Naive thymus-derived CD8-positive, alpha-beta T cell (primary cell): ENCODE measurements at regions not wholly inside any gene's neighbourhood (a gene's known extent, or its start where the extent isn't known, plus 50 kb on each side); places are given as distances from the start of the nearest gene placed in this dataset.

ENCODE experiments used
- ATAC-seq, 2 donors: fragments of 150-1000 bp; cut with Tn5 transposase in 1 of 2; sonication (Bioruptor Pico), chemical (Tn5 transposase) in 1 of 2; 1 replicate in 1 of 2; 2 replicates in 1 of 2; pipeline ENCODE4 v1.10.0; 2021; ENCODE audit warnings: mild to moderate bottlenecking in 2 of 2, moderate library complexity in 2 of 2
- POLR2A ChIA-PET: fragments of 350-600 bp; sonication (Branson Sonifier 250); formaldehyde crosslinking; loops from one replicate; lab custom pipeline; 2021; ENCODE audit warnings: antibody characterized with exemption; lab: Charles Lee
- DNase-seq, 10 donors: peaks; one replicate each; pipeline versions ENCODE4 v3.0.0 to v3.0.0-alpha.2; 2020 to 2022
- H3K27ac Mint-ChIP-seq, 10 donors: one replicate each; pipeline ENCODE4 v1.8.0; 2020 to 2022; ENCODE audit warnings: mild to moderate bottlenecking in 10 of 10, mixed read lengths in 10 of 10, moderate library complexity in 4 of 10, inconsistent platforms in 1 of 10
- H3K27me3 Mint-ChIP-seq, 5 donors: one replicate each; pipeline ENCODE4 v1.8.0; 2021 to 2022; ENCODE audit warnings: mixed read lengths in 5 of 5
- H3K36me3 Mint-ChIP-seq, 3 donors: one replicate each; pipeline ENCODE4 v1.8.0; 2020 to 2022; ENCODE audit warnings: mixed read lengths in 3 of 3, mild to moderate bottlenecking in 2 of 3, inconsistent platforms in 1 of 3
- H3K4me1 Mint-ChIP-seq, 4 donors: one replicate each; pipeline ENCODE4 v1.8.0; 2021 to 2022; ENCODE audit warnings: mixed read lengths in 4 of 4
- H3K4me3 Mint-ChIP-seq, 10 donors: one replicate each; pipeline ENCODE4 v1.8.0; 2020 to 2022; ENCODE audit warnings: mild to moderate bottlenecking in 10 of 10, mixed read lengths in 10 of 10, moderate library complexity in 6 of 10, inconsistent platforms in 1 of 10
- H3K9me3 Mint-ChIP-seq, 9 donors: one replicate each; pipeline ENCODE4 v1.8.0; 2020 to 2022; ENCODE audit warnings: mixed read lengths in 9 of 9, mild to moderate bottlenecking in 3 of 9, inconsistent platforms in 1 of 9, moderate library complexity in 1 of 9

DNA sequence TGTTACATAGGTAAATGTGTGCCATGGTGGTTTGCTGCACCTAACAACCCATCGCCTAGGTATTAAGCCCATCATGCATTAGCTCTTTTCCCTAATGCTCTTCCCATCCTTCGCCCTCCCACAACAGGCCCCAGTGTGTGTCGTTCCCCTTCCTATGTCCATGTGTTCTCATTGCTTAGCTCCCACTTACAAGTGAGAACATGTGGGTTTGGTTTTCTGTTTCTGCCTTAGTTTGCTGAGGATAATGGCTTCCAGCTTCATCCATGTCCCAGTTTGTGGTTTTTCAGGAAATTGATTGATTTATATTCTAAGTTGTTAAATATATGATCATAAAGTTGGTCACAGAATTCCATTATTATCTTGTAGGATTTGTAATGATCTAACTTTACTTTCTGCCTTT lies 85.3 kb upstream of the CAST start:
- Mint-ChIP-seq H3K36me3 (no peaks in the 10 kb centered on the region), H3K27ac (no peak overlapping the region), H3K4me3 (no peak overlapping the region), H3K9me3 (no peaks in the 10 kb centered on the region), H3K4me1 (no peaks in the 10 kb centered on the region), H3K27me3 (peaks cover 0 to 7% (median 1%) of the 10 kb centered on the region in 5 donors)
- no peak for DNase-seq
- ATAC-seq: no peak
- POLR2A ChIA-PET: no interaction called here

DNA sequence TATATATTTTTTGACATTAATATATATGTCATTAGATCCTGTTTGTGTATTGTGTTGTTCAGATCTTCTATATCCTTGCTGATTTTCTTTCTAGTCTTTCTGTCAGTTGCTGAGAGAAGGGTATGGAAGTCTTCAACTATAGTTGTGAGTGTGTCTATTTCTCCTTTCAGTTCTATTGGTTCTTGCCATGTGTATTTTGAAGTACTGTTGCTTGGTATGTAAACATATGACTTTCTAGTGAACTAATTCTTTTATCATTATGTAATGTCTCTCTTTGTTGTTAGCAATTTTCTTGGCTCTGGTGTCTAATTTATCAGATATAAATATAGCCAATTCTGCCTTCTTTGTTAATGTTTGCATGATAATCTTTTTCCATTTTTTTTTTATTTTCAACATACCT lies 84.3 kb upstream of the CAST start:
- Mint-ChIP-seq H3K4me3 (no peak overlapping the region), H3K4me1 (no peaks in the 10 kb centered on the region), H3K27ac (no peak overlapping the region), H3K27me3 (peaks cover 0 to 7% (median 3%) of the 10 kb centered on the region in 5 donors), H3K9me3 (no peaks in the 10 kb centered on the region), H3K36me3 (no peaks in the 10 kb centered on the region)
- POLR2A ChIA-PET: no interaction called here
- ATAC-seq (no peak), DNase-seq (no peak)

DNA sequence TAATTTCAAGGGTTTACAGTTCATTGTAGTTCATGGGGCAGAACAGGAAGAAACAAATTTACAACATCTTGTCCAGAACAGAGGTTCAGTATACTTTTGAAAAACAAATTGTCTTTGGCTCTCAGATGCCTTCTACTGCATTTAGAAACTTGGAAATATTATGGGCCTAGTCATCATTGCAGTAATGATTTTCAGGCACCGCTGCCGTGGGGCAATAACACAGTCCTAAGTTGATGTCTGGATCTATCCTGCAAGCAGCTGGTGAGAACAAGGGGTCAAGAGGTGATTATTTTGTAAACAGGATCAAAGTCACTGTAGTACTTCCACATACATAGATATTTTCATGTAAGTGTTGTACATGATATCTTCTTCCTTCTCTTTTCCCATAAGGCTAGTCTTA lies 82.5 kb upstream of the CAST start:
- Mint-ChIP-seq H3K4me1 (peaks cover 4 to 6% (median 4%) of the 10 kb centered on the region in 4 donors), H3K36me3 (no peaks in the 10 kb centered on the region), H3K27ac (no peak overlapping the region), H3K9me3 (no peaks in the 10 kb centered on the region), H3K27me3 (peaks cover 5 to 22% (median 16%) of the 10 kb centered on the region in 5 donors), H3K4me3 (no peak overlapping the region)
- ATAC-seq (no peak), DNase-seq (no peak)
- POLR2A ChIA-PET: no interaction called here

DNA sequence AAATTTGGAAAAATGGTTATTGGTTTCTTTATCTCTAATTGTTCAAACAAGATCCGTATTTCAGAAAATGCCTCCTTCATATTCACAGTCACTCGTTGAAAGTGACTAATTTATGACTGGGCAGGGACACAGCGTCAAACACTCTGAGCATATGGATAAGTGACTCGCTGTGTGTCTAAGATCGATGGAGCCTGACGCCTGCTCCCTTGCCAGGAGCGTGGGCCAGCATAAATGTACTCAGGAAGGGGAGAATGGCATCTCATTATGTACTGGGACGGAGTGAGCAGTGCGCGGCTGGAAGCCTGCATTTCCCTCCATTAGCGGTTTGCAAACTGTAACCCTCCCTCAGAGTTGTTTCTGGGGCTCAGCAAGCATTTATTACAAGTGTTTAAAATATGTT lies 79.8 kb upstream of the CAST start:
- POLR2A ChIA-PET: no interaction called here

DNA sequence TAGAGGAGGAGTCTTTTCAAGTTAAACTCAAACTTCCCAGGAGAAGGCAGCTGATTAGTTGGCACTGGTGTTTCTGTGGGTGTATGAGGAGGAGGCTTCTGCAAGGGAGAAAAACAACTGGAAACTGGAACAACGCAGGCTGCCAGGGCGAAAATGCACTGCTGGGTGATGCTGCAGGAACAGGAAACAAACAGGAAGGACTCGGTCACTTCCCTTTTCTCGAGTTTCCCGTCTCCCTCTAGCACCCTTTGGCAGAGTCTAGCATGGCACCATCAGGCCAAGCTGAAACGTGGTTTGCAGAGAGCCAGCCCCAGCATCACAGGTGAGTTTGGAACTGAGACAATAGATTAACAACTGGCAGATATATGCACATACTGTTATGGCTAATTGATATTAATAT lies 77.5 kb upstream of the CAST start:
- no peak for ATAC-seq
- POLR2A ChIA-PET: no interaction called here
- DNase-seq: no peak
- no peak overlapping the region for H3K4me3 Mint-ChIP-seq
- H3K27ac Mint-ChIP-seq: peak overlapping the region in 1 of 10 donors; percentile 57
- peaks cover 5 to 26% (median 25%) of the 10 kb centered on the region in 5 donors for H3K27me3 Mint-ChIP-seq
- peaks cover 0 to 2% (median 0%) of the 10 kb centered on the region in 9 donors for H3K9me3 Mint-ChIP-seq
- peaks cover 4 to 8% (median 6%) of the 10 kb centered on the region in 4 donors for H3K4me1 Mint-ChIP-seq
- no peaks in the 10 kb centered on the region for H3K36me3 Mint-ChIP-seq

More for the DNA sequence above, 79.8 kb upstream of the CAST start:
- Mint-ChIP-seq H3K27ac (no peak overlapping the region), H3K27me3 (peaks cover 5 to 27% (median 23%) of the 10 kb centered on the region in 5 donors), H3K36me3 (no peaks in the 10 kb centered on the region), H3K4me1 (peaks cover 4 to 8% (median 6%) of the 10 kb centered on the region in 4 donors), H3K4me3 (no peak overlapping the region), H3K9me3 (peaks cover 0 to 2% (median 0%) of the 10 kb centered on the region in 9 donors)
- DNase-seq (no peak), ATAC-seq (no peak)

DNA sequence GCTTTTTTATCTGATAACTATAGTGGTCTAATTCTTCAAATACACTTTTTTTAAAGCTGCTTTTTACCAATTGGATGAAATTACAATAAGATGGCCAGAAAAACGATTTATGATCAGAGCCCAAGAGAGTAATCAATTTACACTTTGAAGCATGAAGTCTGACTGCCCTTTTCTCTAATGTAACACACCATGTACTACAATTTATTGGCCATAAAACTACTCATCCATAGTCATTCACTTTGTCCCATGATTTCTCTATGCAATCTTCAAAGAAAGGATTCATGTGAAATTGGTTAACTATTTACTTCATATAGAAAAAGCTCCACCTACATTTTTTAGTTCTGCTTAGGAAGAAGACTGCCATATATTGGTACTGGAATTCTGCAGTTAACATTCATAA lies 73.6 kb upstream of the CAST start:
- H3K4me1 Mint-ChIP-seq: peaks cover 4 to 8% (median 6%) of the 10 kb centered on the region in 4 donors
- H3K4me3 Mint-ChIP-seq: no peak overlapping the region
- no peak overlapping the region for H3K27ac Mint-ChIP-seq
- POLR2A ChIA-PET: no interaction called here
- DNase-seq (no peak), ATAC-seq (no peak)
- H3K27me3 Mint-ChIP-seq: peaks cover 6 to 30% (median 20%) of the 10 kb centered on the region in 5 donors
- peaks cover 0 to 2% (median 0%) of the 10 kb centered on the region in 9 donors for H3K9me3 Mint-ChIP-seq
- H3K36me3 Mint-ChIP-seq: no peaks in the 10 kb centered on the region

DNA sequence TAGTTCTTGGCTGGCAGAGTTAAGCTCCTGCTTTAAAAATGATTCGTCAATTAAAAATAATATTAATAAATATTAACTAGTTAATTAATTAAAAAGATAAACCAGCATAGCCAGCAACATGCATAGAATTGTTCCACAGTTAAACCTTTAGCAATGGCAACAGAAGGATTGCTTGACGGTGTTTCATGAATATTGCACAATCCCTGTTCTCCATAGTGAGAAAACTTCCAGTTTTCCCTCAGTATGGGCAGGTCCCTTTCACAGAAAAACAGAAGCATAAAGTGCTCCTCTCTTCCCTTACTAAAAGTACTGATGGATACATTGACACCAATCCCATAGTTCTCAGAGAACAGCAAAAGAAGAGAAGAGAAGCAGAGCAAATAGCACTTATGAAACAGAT lies 71.4 kb upstream of the CAST start:
- Mint-ChIP-seq H3K27ac (no peak overlapping the region), H3K36me3 (no peaks in the 10 kb centered on the region), H3K27me3 (peaks cover 2 to 14% (median 7%) of the 10 kb centered on the region in 5 donors), H3K4me3 (no peak overlapping the region), H3K9me3 (no peaks in the 10 kb centered on the region), H3K4me1 (no peaks in the 10 kb centered on the region)
- no peak for DNase-seq
- POLR2A ChIA-PET: no interaction called here
- no peak for ATAC-seq

DNA sequence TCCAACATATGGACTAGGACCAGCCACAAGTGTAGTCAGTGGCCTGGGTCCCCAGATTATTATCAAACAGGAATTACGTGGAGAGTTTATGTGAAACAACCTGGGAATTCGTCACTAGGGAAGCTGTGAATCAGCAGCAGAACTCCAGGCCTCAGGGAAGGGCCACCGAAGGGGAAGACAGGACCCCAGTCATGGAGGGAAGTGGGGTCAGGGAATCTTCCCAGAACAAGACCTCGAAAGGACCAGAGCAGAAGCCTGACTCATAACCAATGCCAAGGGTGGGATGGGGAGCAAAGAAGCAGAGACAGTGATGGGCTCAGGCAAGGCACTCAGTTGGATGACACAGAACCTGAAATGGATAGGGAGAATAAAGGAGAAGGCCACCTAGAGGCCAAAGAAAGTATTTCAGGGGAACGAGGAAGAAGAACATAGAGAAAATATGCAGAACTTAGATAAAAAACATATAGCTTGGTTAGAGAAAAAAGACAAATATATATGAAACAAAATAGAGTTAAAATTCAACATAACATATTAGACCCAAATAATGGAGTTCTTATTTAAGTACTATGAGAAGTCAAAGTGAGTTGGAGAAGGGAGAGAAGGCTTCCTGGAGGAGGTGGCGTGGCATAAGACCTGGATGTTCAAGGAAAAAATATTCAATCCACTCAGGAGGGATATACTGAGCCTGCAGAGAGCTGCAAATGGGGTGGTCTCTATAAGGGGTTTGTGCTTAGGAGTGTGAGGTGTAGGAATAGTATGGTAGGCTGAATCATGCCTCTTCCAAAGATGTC lies 66.7 kb upstream of the CAST start:
- Mint-ChIP-seq H3K4me1 (no peaks in the 10 kb centered on the region), H3K9me3 (no peaks in the 10 kb centered on the region), H3K36me3 (no peaks in the 10 kb centered on the region), H3K27ac (no peak overlapping the region), H3K27me3 (peaks cover 2 to 16% (median 7%) of the 10 kb centered on the region in 5 donors), H3K4me3 (no peak overlapping the region)
- DNase-seq (peak in 2 of 10 donors; percentile 2 to 15), ATAC-seq (no peak)
- POLR2A ChIA-PET: no interaction called here

DNA sequence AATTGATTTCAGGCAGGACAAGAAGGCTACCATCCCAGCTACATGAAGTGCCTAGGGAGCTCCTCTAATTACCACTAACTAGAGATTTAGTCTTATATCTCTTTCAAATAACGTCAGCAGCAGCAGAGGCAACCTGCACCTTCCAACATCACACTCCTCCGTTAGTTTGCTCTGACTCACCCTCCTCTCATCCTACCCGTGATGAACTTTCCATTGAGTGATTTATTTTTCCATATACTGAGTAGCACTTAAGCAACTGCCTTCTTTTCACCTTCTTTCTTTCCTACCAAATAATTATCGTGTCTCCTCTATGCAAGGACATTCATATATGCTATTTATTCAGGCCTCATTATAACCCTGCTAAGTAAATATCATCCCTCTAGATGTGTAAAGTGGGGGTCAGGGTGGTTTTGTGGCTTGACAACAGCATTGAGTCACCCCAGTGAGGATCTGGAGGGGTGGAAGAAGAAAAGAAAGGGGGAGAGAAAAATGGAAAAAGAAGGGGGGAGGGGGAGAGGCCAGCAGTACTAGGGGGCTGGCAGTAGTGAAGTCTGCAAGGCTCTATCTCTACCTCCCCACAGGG lies 64.6 kb upstream of the CAST start:
- H3K27ac Mint-ChIP-seq: no peak overlapping the region
- H3K27me3 Mint-ChIP-seq: peaks cover 3 to 25% (median 11%) of the 10 kb centered on the region in 5 donors
- no peaks in the 10 kb centered on the region for H3K36me3 Mint-ChIP-seq
- H3K4me1 Mint-ChIP-seq: no peaks in the 10 kb centered on the region
- POLR2A ChIA-PET: no interaction called here
- no peaks in the 10 kb centered on the region for H3K9me3 Mint-ChIP-seq
- DNase-seq (no peak), ATAC-seq (no peak)
- H3K4me3 Mint-ChIP-seq: no peak overlapping the region

DNA sequence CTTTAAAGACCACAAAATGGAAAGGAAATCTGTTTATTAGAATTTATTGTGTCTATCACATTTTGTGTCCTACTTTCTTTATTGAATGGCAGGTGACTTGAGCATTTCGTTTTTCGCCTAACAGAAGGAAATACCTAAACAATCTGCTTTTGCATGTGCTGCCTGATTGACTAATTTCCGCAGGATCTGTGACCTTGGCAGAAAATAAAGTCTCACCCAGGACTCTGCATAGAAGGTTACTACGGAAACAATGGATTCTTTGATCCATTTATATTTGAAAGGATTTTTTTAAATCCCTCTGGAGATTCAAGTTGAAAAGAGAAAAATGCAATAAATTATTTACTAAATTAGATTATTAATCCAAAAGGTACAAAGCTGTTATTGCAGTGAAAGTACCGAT lies 61.0 kb upstream of the CAST start:
- POLR2A ChIA-PET: no interaction called here
- H3K4me1 Mint-ChIP-seq: no peaks in the 10 kb centered on the region
- no peak for ATAC-seq
- H3K27ac Mint-ChIP-seq: no peak overlapping the region
- no peak overlapping the region for H3K4me3 Mint-ChIP-seq
- no peaks in the 10 kb centered on the region for H3K9me3 Mint-ChIP-seq
- H3K27me3 Mint-ChIP-seq: peaks cover 0 to 13% (median 8%) of the 10 kb centered on the region in 5 donors
- no peak for DNase-seq
- no peaks in the 10 kb centered on the region for H3K36me3 Mint-ChIP-seq

DNA sequence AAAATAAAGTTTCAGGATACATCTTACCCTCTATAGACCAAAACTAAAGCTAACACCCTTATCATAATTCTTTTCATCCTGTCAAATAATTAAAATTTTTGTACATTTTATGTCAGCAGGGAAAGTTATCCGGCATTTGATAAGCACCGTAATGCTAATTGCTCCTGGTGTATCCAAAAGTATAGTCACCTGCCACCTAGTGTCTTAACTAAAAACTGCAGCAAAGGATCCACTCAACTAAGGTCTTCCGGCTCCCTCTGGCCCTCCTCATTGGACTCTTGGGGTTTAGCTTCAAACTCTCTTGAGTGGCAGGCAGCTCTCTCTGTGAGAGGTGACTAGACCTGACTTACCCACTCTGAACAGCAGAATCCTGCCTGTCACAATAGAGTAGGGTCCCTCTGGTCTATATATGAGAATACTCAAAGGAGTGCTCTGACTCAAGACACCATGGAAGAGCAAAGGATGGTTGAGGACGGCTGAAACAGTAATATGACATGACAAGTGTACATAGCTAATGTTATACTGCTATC lies 60.4 kb upstream of the CAST start:
- H3K36me3 Mint-ChIP-seq: no peaks in the 10 kb centered on the region
- no peaks in the 10 kb centered on the region for H3K9me3 Mint-ChIP-seq
- no peak overlapping the region for H3K4me3 Mint-ChIP-seq
- no peak overlapping the region for H3K27ac Mint-ChIP-seq
- DNase-seq: peak in 9 of 10 donors; percentile 10 to 71 (median 52)
- POLR2A ChIA-PET: interaction anchor here (1.0 kb wide), 1 partner anchor 257 kb away, joined by 4 read pairs; no protein-coding TSS in a partner anchor
- peaks cover 0 to 13% (median 8%) of the 10 kb centered on the region in 5 donors for H3K27me3 Mint-ChIP-seq
- ATAC-seq: peak; percentile 70 to 81
- H3K4me1 Mint-ChIP-seq: no peaks in the 10 kb centered on the region

DNA sequence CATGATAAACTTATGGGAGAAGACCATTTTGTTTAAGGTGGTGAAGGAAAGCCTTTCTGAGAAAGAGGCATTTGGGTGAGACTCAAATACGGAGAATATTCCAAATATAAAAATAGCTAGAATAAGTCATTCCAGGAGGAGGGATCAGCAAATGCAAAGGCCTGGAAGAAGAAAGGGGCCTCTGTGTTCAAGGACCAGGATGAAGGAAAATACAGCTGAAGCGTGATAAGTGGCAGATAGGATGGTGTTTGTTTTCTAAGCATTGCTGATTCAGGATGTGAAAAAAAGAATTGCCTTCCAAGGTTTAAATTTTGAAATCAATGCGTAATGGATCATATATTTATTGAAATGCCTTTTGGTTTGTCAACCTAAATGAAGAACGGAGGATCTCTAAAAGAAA lies 59.4 kb upstream of the CAST start:
- Mint-ChIP-seq H3K9me3 (no peaks in the 10 kb centered on the region), H3K27me3 (peaks cover 0 to 10% (median 8%) of the 10 kb centered on the region in 5 donors), H3K36me3 (no peaks in the 10 kb centered on the region), H3K27ac (peak overlapping the region in 2 of 10 donors; percentile 17 to 33), H3K4me3 (no peak overlapping the region), H3K4me1 (no peaks in the 10 kb centered on the region)
- POLR2A ChIA-PET: interaction anchor here (1.0 kb wide), 1 partner anchor 258 kb away, joined by 4 read pairs; no protein-coding TSS in a partner anchor
- no peak for ATAC-seq
- no peak for DNase-seq
